Activated CD4-positive, alpha-beta T cell treated with anti-CD3 and anti-CD28 coated beads, Interleukin-2, amount 50 U/mL, for 1 hour (primary cell): ENCODE measurements at regions not wholly inside any gene's neighbourhood (a gene's known extent, or its start where the extent isn't known, plus 50 kb on each side); places are given as distances from the start of the nearest gene placed in this dataset.

ENCODE experiments used
- DNase-seq: peaks from one replicate; pipeline ENCODE4 v3.0.0-alpha.2; 2020

- DNase-seq = no peak
Measured at GRCh38 chr20:60292001-60292520, 333.8 kb downstream of the CDH26 start.

GRCh38 chr20:60294632-60295031 is 336.4 kb downstream of the CDH26 start:
- DNase-seq = no peak

GRCh38 chr20:60295214-60295613 is 337.0 kb downstream of the CDH26 start:
- no peak for DNase-seq

- DNase-seq = no peak
Measured at GRCh38 chr20:60297649-60298048, 339.4 kb downstream of the CDH26 start.

- no peak for DNase-seq
Measured at GRCh38 chr20:60298647-60299046, 340.4 kb downstream of the CDH26 start.

- no peak for DNase-seq
Measured at GRCh38 chr20:60299951-60300350, 341.7 kb downstream of the CDH26 start.

GRCh38 chr20:60300374-60300773 is 342.2 kb downstream of the CDH26 start:
- DNase-seq = no peak

- DNase-seq = no peak
Measured at GRCh38 chr20:60302875-60303274, 344.7 kb downstream of the CDH26 start.

- DNase-seq = no peak
Measured at GRCh38 chr20:60304026-60304590, 345.9 kb downstream of the CDH26 start.

- no peak for DNase-seq
Measured at GRCh38 chr20:60304931-60305330, 346.7 kb downstream of the CDH26 start.

GRCh38 chr20:60306105-60306504 is 347.9 kb downstream of the CDH26 start:
- DNase-seq = no peak

- DNase-seq = no peak
Measured at GRCh38 chr20:60306551-60306950, 348.3 kb downstream of the CDH26 start.

- DNase-seq = no peak
Measured at GRCh38 chr20:60310560-60311349, 352.5 kb downstream of the CDH26 start.

GRCh38 chr20:60313191-60313590 is 355.0 kb downstream of the CDH26 start:
- DNase-seq = no peak

GRCh38 chr20:60313614-60314013 is 355.4 kb downstream of the CDH26 start:
- DNase-seq = no peak

GRCh38 chr20:60314727-60315126 is 356.5 kb downstream of the CDH26 start:
- no peak for DNase-seq

GRCh38 chr20:60316476-60317158 is 358.4 kb downstream of the CDH26 start:
- DNase-seq = no peak

- DNase-seq = no peak
Measured at GRCh38 chr20:60317401-60317800, 359.2 kb downstream of the CDH26 start.

GRCh38 chr20:60321601-60322000 is 363.4 kb downstream of the CDH26 start:
- DNase-seq = no peak

- DNase-seq = no peak
Measured at GRCh38 chr20:60326821-60327220, 368.6 kb downstream of the CDH26 start.

- DNase-seq = no peak
Measured at GRCh38 chr20:60327971-60328660, 369.9 kb downstream of the CDH26 start.

GRCh38 chr20:60330461-60330860 is 372.2 kb downstream of the CDH26 start:
- no peak for DNase-seq

GRCh38 chr20:60331688-60332300 is 373.6 kb downstream of the CDH26 start:
- DNase-seq = no peak
